ENCODE measurements at regions not wholly inside any gene's neighbourhood (a gene's known extent, or its start where the extent isn't known, plus 50 kb on each side); places are given as distances from the start of the nearest gene placed in this dataset.

DNA sequence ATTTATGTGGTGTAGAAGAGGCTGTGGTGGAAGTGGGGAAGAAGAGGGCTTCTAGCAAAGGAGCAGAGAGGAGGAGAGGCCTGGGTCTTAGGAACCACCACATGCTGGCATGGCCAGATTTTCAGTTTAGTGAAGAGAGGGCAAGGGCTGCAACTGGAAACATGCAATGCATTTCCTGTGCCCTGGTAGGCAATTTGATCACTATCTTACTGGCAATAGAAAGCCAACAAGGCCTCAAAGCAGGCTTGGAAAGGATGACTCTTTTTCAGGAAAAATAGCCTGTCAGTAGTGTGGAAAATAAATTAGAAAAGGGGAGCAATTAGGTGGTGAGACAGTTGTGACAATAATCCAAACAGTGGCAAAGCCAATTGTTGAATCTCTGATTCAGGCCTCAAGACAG is 501.9 kb upstream of the ZFP42 start:
- TF ChIP-seq CEBPB (IDR thresholded peaks at IDR 0.05) (no peak), EGR1 (IDR thresholded peaks at IDR 0.05) (no peak), YY1 (IDR thresholded peaks at IDR 0.05; ENCODE audit: low read depth) (no peak), FOXM1 (IDR thresholded peaks at IDR 0.05; ENCODE audit: borderline replicate concordance, low read depth) (no peak), TAF1 (IDR thresholded peaks at IDR 0.05; ENCODE audit: low read depth) (no peak), RAD21 (IDR thresholded peaks at IDR 0.05; ENCODE audit: low read depth) (no peak), ZBTB7A (IDR thresholded peaks at IDR 0.05; ENCODE audit: low read depth) (no peak), TEAD4 (IDR thresholded peaks at IDR 0.05) (no peak), CREB1 (IDR thresholded peaks at IDR 0.05; ENCODE audit: low read depth) (no peak), EP300 (IDR thresholded peaks at IDR 0.05; ENCODE audit: borderline replicate concordance) (no peak), TCF12 (IDR thresholded peaks at IDR 0.05; ENCODE audit: low read depth) (no peak), NFIC (IDR thresholded peaks at IDR 0.05) (no peak)
- TF ChIP-seq, protein P1, sequence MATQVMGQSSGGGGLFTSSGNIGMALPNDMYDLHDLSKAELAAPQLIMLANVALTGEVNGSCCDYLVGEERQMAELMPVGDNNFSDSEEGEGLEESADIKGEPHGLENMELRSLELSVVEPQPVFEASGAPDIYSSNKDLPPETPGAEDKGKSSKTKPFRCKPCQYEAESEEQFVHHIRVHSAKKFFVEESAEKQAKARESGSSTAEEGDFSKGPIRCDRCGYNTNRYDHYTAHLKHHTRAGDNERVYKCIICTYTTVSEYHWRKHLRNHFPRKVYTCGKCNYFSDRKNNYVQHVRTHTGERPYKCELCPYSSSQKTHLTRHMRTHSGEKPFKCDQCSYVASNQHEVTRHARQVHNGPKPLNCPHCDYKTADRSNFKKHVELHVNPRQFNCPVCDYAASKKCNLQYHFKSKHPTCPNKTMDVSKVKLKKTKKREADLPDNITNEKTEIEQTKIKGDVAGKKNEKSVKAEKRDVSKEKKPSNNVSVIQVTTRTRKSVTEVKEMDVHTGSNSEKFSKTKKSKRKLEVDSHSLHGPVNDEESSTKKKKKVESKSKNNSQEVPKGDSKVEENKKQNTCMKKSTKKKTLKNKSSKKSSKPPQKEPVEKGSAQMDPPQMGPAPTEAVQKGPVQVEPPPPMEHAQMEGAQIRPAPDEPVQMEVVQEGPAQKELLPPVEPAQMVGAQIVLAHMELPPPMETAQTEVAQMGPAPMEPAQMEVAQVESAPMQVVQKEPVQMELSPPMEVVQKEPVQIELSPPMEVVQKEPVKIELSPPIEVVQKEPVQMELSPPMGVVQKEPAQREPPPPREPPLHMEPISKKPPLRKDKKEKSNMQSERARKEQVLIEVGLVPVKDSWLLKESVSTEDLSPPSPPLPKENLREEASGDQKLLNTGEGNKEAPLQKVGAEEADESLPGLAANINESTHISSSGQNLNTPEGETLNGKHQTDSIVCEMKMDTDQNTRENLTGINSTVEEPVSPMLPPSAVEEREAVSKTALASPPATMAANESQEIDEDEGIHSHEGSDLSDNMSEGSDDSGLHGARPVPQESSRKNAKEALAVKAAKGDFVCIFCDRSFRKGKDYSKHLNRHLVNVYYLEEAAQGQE (IDR thresholded peaks at IDR 0.05; ENCODE audit: low read depth), result no peak
- TF ChIP-seq, protein P2, sequence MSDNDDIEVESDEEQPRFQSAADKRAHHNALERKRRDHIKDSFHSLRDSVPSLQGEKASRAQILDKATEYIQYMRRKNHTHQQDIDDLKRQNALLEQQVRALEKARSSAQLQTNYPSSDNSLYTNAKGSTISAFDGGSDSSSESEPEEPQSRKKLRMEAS (IDR thresholded peaks at IDR 0.05), result no peak
- TF ChIP-seq, protein P3, sequence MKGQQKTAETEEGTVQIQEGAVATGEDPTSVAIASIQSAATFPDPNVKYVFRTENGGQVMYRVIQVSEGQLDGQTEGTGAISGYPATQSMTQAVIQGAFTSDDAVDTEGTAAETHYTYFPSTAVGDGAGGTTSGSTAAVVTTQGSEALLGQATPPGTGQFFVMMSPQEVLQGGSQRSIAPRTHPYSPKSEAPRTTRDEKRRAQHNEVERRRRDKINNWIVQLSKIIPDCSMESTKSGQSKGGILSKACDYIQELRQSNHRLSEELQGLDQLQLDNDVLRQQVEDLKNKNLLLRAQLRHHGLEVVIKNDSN (IDR thresholded peaks at IDR 0.05), result no peak

DNA sequence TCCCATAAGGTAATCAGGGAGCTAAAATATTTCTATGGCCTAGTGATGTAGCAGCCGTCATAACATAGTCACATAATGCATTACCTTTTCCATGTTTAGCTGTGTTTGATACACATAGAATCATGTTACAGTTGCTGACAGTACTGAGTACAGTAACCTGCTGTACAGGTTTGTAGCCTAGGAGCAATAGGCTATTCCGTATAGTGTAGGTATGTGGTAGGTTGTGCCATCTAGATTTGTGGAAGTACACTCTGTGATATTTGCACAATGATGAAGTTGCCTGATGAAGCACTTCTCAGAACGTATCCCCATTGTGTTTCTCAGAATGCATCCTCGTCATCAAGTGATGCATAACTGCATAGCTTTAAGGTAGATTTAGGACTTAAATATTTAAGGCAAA is 495.6 kb upstream of the ZFP42 start:
- TF ChIP-seq TAF1 (IDR thresholded peaks at IDR 0.05; ENCODE audit: low read depth), result no peak
- no peak for TF ChIP-seq RAD21 (IDR thresholded peaks at IDR 0.05; ENCODE audit: low read depth)
- TF ChIP-seq CREB1 (IDR thresholded peaks at IDR 0.05; ENCODE audit: low read depth), result no peak
- TF ChIP-seq EGR1 (IDR thresholded peaks at IDR 0.05), result no peak
- TF ChIP-seq FOXM1 (IDR thresholded peaks at IDR 0.05; ENCODE audit: borderline replicate concordance, low read depth), result no peak
- TF ChIP-seq, protein P2 (IDR thresholded peaks at IDR 0.05), result no peak
- TF ChIP-seq, protein P3 (IDR thresholded peaks at IDR 0.05), result no peak
- no peak for TF ChIP-seq YY1 (IDR thresholded peaks at IDR 0.05; ENCODE audit: low read depth)
- no peak for TF ChIP-seq TEAD4 (IDR thresholded peaks at IDR 0.05)
- TF ChIP-seq, protein P1 (IDR thresholded peaks at IDR 0.05; ENCODE audit: low read depth), result no peak
- no peak for TF ChIP-seq CEBPB (IDR thresholded peaks at IDR 0.05)
- TF ChIP-seq NFIC (IDR thresholded peaks at IDR 0.05), result no peak
- no peak for TF ChIP-seq ZBTB7A (IDR thresholded peaks at IDR 0.05; ENCODE audit: low read depth)
- no peak for TF ChIP-seq EP300 (IDR thresholded peaks at IDR 0.05; ENCODE audit: borderline replicate concordance)
- no peak for TF ChIP-seq TCF12 (IDR thresholded peaks at IDR 0.05; ENCODE audit: low read depth)

DNA sequence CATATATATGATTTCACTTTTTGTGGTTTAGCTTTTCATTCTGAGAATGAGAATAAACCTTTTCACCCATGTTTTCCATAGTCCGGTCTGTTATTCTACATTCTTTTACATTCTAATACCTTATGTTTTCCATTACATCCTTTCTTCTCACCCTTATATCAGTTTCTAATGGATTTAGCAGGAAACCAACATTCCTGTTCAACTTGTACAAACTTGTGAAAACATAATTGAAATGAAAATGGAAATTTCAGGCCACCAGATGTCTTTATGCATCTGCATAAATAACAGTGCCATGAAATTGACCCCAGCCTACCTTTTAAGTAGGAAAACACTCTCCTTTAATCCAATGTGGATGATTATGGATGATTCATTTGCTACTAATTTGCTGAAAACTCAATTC is 494.8 kb upstream of the ZFP42 start:
- TF ChIP-seq, protein P1 (IDR thresholded peaks at IDR 0.05; ENCODE audit: low read depth), result no peak
- TF ChIP-seq, protein P2 (IDR thresholded peaks at IDR 0.05), result no peak
- TF ChIP-seq EGR1 (IDR thresholded peaks at IDR 0.05) (no peak), NFIC (IDR thresholded peaks at IDR 0.05) (no peak), EP300 (IDR thresholded peaks at IDR 0.05; ENCODE audit: borderline replicate concordance) (no peak), TAF1 (IDR thresholded peaks at IDR 0.05; ENCODE audit: low read depth) (no peak), TCF12 (IDR thresholded peaks at IDR 0.05; ENCODE audit: low read depth) (no peak), RAD21 (IDR thresholded peaks at IDR 0.05; ENCODE audit: low read depth) (no peak), YY1 (IDR thresholded peaks at IDR 0.05; ENCODE audit: low read depth) (no peak), FOXM1 (IDR thresholded peaks at IDR 0.05; ENCODE audit: borderline replicate concordance, low read depth) (no peak), CEBPB (IDR thresholded peaks at IDR 0.05) (no peak), CREB1 (IDR thresholded peaks at IDR 0.05; ENCODE audit: low read depth) (no peak), ZBTB7A (IDR thresholded peaks at IDR 0.05; ENCODE audit: low read depth) (no peak)
- TF ChIP-seq, protein P3 (IDR thresholded peaks at IDR 0.05), result no peak

All from Ishikawa (cell line).